Activated naive CD8-positive, alpha-beta T cell (primary cell): ENCODE measurements at regions not wholly inside any gene's neighbourhood (a gene's known extent, or its start where the extent isn't known, plus 50 kb on each side); places are given as distances from the start of the nearest gene placed in this dataset.
"Not testable (repeated sequence)": the region's sequence is repeated elsewhere in the genome, so short reads cannot be mapped to it uniquely, and the experiment has no call there.

Experiments used
- H3K27ac Mint-ChIP-seq: one replicate; pipeline ENCODE4 v1.8.0; 2021; ENCODE audit warnings: mixed read lengths
- H3K27me3 Mint-ChIP-seq: one replicate; pipeline ENCODE4 v1.8.0; 2021; ENCODE audit warnings: mixed read lengths
- H3K36me3 Mint-ChIP-seq: one replicate; pipeline ENCODE4 v1.8.0; 2021; ENCODE audit warnings: mixed read lengths
- H3K4me1 Mint-ChIP-seq: one replicate; pipeline ENCODE4 v1.8.0; 2021; ENCODE audit warnings: low read depth, mixed read lengths
- H3K4me3 Mint-ChIP-seq: one replicate; pipeline ENCODE4 v1.8.0; 2021; ENCODE audit warnings: mild to moderate bottlenecking, mixed read lengths
- H3K9me3 Mint-ChIP-seq: one replicate; pipeline ENCODE4 v1.8.0; 2021; ENCODE audit warnings: low read depth, mixed read lengths

- Mint-ChIP-seq H3K9me3 (no peaks in the 10 kb centered on the region), H3K36me3 (no peaks in the 10 kb centered on the region), H3K4me3 (no peak overlapping the region), H3K27ac (no peak overlapping the region), H3K27me3 (peaks cover 1% of the 10 kb centered on the region), H3K4me1 (peaks cover 29% of the 10 kb centered on the region)
These were observed 327.3 kb upstream of the THBS1 start for GRCh38 chr15:39253552-39253951.

DNA sequence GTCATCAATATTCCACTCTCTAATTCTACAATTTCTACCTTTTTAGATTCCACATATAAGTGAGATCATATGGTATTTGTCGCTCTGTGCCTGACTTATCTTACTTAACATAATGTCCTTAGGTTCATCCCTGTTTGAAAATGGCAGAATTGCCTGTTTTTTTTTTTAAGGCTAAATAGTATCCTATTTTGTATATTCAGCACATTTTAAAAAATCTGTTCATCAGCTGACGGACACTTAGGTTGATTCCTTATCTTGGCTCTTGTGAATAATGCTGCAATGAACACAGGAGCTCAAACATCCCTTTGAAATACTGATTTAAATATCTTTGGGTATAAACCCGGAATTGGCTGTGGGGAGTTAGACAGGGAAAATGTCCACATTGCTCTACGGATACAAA is 326.7 kb upstream of the THBS1 start:
- Mint-ChIP-seq H3K4me3 (no peak overlapping the region), H3K27me3 (peaks cover 1% of the 10 kb centered on the region), H3K36me3 (no peaks in the 10 kb centered on the region), H3K9me3 (no peaks in the 10 kb centered on the region), H3K27ac (no peak overlapping the region), H3K4me1 (peaks cover 29% of the 10 kb centered on the region)

- Mint-ChIP-seq H3K4me1 (peaks cover 20% of the 10 kb centered on the region), H3K4me3 (no peak overlapping the region), H3K9me3 (no peaks in the 10 kb centered on the region), H3K27me3 (peaks cover 1% of the 10 kb centered on the region), H3K27ac (no peak overlapping the region), H3K36me3 (no peaks in the 10 kb centered on the region)
These were observed 325.1 kb upstream of the THBS1 start for GRCh38 chr15:39255760-39256159.

DNA sequence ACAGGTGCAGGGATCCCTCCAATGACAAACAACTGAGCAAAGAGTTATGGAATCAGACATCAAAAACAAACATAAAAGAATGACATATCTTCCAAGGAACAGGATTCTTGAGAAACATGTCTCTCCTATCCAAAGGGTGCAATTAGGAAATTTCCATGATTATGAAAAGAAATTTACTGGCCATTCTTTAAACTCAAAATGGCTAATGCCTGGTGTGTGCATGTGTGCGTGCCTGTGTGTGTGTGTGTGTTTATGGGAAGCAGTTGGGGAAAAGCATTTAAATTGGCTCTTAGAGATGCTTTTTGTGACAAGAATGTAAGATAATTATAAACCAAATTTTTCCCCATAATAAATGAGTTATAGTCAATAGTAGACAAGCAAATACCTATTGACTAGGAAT is 320.5 kb upstream of the THBS1 start:
- Mint-ChIP-seq H3K27me3 (no peaks in the 10 kb centered on the region), H3K4me1 (peaks cover 18% of the 10 kb centered on the region), H3K9me3 (no peaks in the 10 kb centered on the region), H3K4me3 (no peak overlapping the region), H3K36me3 (no peaks in the 10 kb centered on the region), H3K27ac (no peak overlapping the region)

DNA sequence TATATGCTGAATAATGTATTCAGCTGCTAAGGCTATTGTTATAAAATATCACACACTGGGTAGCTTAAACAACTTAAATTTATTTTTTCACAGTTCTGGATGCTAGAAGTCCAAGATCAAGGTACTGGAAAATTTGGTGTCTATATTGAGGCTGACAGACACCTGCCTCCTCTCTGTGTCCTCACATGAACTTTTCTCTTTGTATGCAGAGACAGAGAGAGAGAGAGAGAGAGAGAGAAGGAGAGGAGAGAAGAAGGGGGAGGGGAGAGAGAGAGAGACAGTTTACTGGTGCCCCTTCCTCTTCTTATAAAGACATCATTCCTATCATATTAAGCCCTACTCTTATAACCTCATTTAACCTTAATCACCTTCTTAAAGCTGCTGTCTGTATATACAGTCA is 320.1 kb upstream of the THBS1 start:
- Mint-ChIP-seq H3K4me1 (peaks cover 18% of the 10 kb centered on the region), H3K27ac (no peak overlapping the region), H3K9me3 (no peaks in the 10 kb centered on the region), H3K36me3 (no peaks in the 10 kb centered on the region), H3K27me3 (no peaks in the 10 kb centered on the region), H3K4me3 (no peak overlapping the region)

GRCh38 chr15:39261397-39262183 is 319.3 kb upstream of the THBS1 start:
- H3K4me3 Mint-ChIP-seq, H3K36me3 Mint-ChIP-seq, H3K27ac Mint-ChIP-seq, H3K9me3 Mint-ChIP-seq, H3K27me3 Mint-ChIP-seq: not testable (repeated sequence)
- H3K4me1 Mint-ChIP-seq = peaks cover 18% of the 10 kb centered on the region

GRCh38 chr15:39262995-39263772 is 317.7 kb upstream of the THBS1 start:
- peaks cover 18% of the 10 kb centered on the region for H3K4me1 Mint-ChIP-seq
- not testable (repeated sequence) for H3K9me3 Mint-ChIP-seq, H3K27ac Mint-ChIP-seq, H3K27me3 Mint-ChIP-seq, H3K4me3 Mint-ChIP-seq, H3K36me3 Mint-ChIP-seq

DNA sequence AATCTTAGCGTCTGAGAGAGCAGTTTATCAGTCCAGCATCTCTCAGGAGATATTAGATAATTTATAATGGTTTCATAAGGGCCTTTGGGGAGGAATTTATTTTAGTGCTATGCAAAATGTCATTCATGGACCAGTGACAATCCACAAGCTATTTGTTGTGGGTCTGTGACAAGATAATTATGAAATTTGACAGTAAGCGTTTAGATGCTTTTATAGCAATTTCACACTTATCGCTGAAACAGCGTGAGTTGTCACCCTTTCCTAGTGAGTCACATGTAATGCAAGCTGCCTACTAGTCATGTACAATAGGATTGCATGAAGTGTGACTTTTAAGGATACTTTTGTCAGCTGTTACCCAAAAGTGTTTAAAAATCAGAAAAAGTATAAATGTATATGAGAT is 315.6 kb upstream of the THBS1 start:
- Mint-ChIP-seq H3K36me3 (no peaks in the 10 kb centered on the region), H3K27ac (no peak overlapping the region), H3K4me3 (no peak overlapping the region), H3K9me3 (no peaks in the 10 kb centered on the region), H3K4me1 (peaks cover 18% of the 10 kb centered on the region), H3K27me3 (peaks cover 6% of the 10 kb centered on the region)

- peaks cover 13% of the 10 kb centered on the region for H3K4me1 Mint-ChIP-seq
- no peak overlapping the region for H3K4me3 Mint-ChIP-seq
- H3K27me3 Mint-ChIP-seq = peaks cover 6% of the 10 kb centered on the region
- H3K36me3 Mint-ChIP-seq = no peaks in the 10 kb centered on the region
- H3K27ac Mint-ChIP-seq = no peak overlapping the region
- H3K9me3 Mint-ChIP-seq = no peaks in the 10 kb centered on the region
These were observed 314.0 kb upstream of the THBS1 start for GRCh38 chr15:39266890-39267289.

DNA sequence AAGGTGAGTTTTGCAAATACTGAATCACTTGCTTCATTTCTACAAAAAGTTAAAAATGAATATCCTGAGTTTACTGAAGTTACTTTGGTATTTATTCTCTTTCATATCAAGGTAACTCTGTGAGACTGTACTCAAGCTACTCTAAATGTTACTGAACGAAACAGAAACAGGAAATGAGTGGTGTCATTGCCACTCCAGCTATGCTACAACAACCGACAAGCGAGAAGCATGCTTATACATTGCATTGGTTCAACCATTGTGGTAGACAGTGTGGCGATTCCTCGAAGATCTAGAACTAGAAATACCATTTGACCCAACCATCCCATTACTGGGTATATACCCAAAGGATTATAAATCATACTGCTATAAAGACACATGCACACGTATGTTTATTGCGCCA is 313.2 kb upstream of the THBS1 start:
- no peak overlapping the region for H3K4me3 Mint-ChIP-seq
- H3K36me3 Mint-ChIP-seq = no peaks in the 10 kb centered on the region
- no peak overlapping the region for H3K27ac Mint-ChIP-seq
- H3K9me3 Mint-ChIP-seq = no peaks in the 10 kb centered on the region
- peaks cover 7% of the 10 kb centered on the region for H3K4me1 Mint-ChIP-seq
- peaks cover 6% of the 10 kb centered on the region for H3K27me3 Mint-ChIP-seq

DNA sequence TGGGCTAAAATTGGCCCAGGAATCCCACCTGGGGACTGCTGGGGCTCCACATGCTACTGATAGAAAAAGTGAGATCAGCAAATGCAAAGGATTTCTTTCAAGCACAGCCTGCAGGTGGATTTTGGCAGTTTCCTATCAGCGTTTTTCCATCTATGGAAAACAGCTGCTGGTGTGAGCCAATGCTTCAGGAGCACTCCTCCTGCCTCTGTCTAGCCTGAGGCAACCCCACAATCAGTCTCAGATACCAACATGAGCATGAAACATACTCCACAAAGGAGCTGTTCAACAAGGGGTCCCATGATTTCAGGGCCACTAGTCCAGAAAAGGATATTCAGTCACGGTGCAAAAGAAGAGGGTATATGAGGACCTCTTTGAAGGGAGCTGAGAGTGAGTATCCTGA is 311.5 kb upstream of the THBS1 start:
- H3K4me3 Mint-ChIP-seq = no peak overlapping the region
- H3K36me3 Mint-ChIP-seq = no peaks in the 10 kb centered on the region
- no peaks in the 10 kb centered on the region for H3K4me1 Mint-ChIP-seq
- H3K9me3 Mint-ChIP-seq = no peaks in the 10 kb centered on the region
- H3K27me3 Mint-ChIP-seq = peaks cover 6% of the 10 kb centered on the region
- no peak overlapping the region for H3K27ac Mint-ChIP-seq

DNA sequence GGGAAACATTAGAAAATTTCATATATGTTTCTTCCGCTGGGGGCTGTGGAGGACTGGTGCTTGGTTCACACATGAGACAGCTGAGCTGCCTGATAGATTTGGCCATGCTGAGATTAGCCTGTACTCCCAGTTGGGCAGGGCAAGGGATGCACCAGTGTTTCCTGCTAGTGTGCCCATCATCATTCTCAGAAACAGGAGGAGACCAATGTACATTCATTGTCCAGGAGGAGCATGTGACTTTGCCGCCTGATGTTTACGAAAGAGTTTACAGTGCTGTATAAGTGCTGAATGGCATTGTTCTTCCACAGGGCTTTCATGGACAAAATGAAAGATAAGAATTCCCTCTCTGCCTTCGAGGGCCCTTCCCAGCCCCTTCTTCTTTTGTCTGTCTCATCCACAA is 311.1 kb upstream of the THBS1 start:
- Mint-ChIP-seq H3K4me3 (no peak overlapping the region), H3K27me3 (peaks cover 6% of the 10 kb centered on the region), H3K4me1 (no peaks in the 10 kb centered on the region), H3K36me3 (no peaks in the 10 kb centered on the region), H3K9me3 (no peaks in the 10 kb centered on the region), H3K27ac (no peak overlapping the region)

DNA sequence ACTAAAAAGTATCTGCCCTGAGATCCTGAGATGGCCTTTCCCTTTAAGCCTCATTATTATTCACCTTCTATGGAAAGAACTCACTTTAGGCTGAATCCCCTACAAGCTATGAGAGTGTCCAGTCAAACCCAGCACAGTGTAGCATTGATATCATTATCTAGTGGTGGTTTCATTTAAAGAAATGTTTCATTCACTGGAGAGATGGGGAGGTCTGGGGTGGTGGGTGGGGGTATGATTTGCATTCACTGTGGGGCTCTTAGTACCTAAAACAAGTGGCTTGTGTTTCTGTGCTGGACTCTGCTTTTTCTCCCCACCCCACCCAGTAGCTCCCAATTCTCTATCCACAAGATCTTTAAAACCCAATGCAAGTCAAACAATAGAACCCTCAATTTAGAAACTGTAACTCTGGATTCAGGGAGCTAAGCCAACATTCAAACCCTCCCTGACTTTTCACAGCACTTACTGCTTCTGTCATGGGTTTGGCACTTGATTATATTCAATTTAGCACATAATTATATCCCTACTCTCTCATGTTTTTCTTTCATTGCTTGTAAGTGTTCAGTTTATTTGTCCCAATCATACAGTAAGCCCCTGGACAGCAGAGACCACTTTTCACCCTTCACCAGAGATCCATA is 310.5 kb upstream of the THBS1 start:
- Mint-ChIP-seq H3K4me3 (no peak overlapping the region), H3K27me3 (peaks cover 6% of the 10 kb centered on the region), H3K27ac (no peak overlapping the region), H3K9me3 (no peaks in the 10 kb centered on the region), H3K4me1 (no peaks in the 10 kb centered on the region), H3K36me3 (no peaks in the 10 kb centered on the region)

DNA sequence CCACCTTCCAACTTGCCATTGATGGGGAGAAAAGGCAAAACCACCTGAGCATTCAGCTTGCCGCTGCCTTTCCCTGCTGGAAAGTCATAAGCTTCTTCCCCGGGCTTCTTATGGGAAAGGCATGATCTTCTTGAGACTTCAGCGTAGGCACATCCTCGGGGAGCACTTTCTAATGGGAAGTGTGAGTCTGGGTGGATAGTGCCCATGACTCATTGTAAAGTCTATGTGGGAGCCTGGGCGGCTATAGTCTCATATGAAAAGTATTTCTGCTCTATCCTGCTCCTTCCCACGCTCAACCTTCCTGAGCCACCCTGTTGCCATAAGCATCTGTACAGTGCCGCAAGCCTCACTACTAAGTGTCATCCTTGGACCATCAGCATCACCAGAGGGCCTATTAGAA is 309.9 kb upstream of the THBS1 start:
- H3K9me3 Mint-ChIP-seq = no peaks in the 10 kb centered on the region
- H3K27me3 Mint-ChIP-seq = peaks cover 6% of the 10 kb centered on the region
- H3K27ac Mint-ChIP-seq = no peak overlapping the region
- H3K4me3 Mint-ChIP-seq = no peak overlapping the region
- no peaks in the 10 kb centered on the region for H3K36me3 Mint-ChIP-seq
- H3K4me1 Mint-ChIP-seq = no peaks in the 10 kb centered on the region

GRCh38 chr15:39272901-39273300 is 308.0 kb upstream of the THBS1 start:
- Mint-ChIP-seq H3K36me3 (no peaks in the 10 kb centered on the region), H3K27me3 (peaks cover 6% of the 10 kb centered on the region), H3K9me3 (no peaks in the 10 kb centered on the region), H3K4me3 (no peak overlapping the region), H3K27ac (no peak overlapping the region), H3K4me1 (no peaks in the 10 kb centered on the region)
